GM12891 (cell line): ENCODE measurements at regions not wholly inside any gene's neighbourhood (a gene's known extent, or its start where the extent isn't known, plus 50 kb on each side); places are given as distances from the start of the nearest gene placed in this dataset.
"Not testable (repeated sequence)": the region's sequence is repeated elsewhere in the genome, so short reads cannot be mapped to it uniquely, and the experiment has no call there.

Source experiments
- DNase-seq: peaks from one replicate; pipeline ENCODE4 v3.0.0; 2011; ENCODE audit warnings: low spot score; ENCODE audit not compliant: insufficient read length
- FAIRE-seq: peaks from 2 replicates; lab custom pipeline; 2011; peaks lifted over from hg19 to GRCh38; lab: Jason Lieb, UNC
- PAX5 ChIP-seq: IDR thresholded peaks from 2 replicates; pipeline ENCODE4 v1.6.1; 2011; ENCODE audit warnings: low read length, moderate library complexity, mild to moderate bottlenecking; ENCODE audit not compliant: insufficient read depth, severe bottlenecking
- POLR2A ChIP-seq: IDR thresholded peaks from 2 replicates; pipeline ENCODE4 v1.6.1; 2011; ENCODE audit warnings: low read depth, low read length, control low read depth
- POLR2AphosphoS5 ChIP-seq: IDR thresholded peaks from 2 replicates; pipeline ENCODE4 v1.6.1; 2011; ENCODE audit warnings: low read depth, low read length, control low read depth
- POU2F2 ChIP-seq: IDR thresholded peaks from 2 replicates; pipeline ENCODE4 v1.6.1; 2011; ENCODE audit warnings: low read depth, mild to moderate bottlenecking, control low read depth, low read length, moderate library complexity
- SPI1 ChIP-seq: IDR thresholded peaks from 2 replicates; pipeline ENCODE4 v1.6.1; 2011; ENCODE audit warnings: low read depth, low read length, control low read depth
- TAF1 ChIP-seq: IDR thresholded peaks from 2 replicates; pipeline ENCODE4 v1.6.1; 2011; ENCODE audit warnings: low read depth, low read length, control low read depth

DNA sequence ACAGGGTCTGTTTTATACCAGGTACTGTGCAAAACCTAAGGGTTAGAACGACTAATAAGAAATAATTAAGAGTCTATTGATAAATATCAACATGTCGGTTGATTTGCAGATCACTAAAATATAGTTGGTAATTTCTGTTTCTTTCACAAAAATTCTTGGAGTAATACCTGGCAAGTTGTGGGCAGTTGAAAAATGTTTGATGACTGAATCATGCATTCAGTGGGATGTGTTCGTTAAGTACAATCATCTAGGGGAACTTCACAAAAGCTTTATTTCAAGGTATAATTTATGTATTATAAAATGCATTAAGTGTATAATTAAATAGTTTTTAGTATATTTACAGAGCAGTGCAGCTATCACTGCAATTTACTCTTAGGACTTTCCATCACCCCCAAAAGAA lies 120.0 kb downstream of the KCNA5 start:
- FAIRE-seq (no peak), DNase-seq (no peak)
- TF ChIP-seq POU2F2, result no peak
- TF ChIP-seq SPI1, result no peak
- no peak for TF ChIP-seq POLR2AphosphoS5
- no peak for TF ChIP-seq POLR2A
- TF ChIP-seq PAX5, result no peak
- no peak for TF ChIP-seq TAF1

DNA sequence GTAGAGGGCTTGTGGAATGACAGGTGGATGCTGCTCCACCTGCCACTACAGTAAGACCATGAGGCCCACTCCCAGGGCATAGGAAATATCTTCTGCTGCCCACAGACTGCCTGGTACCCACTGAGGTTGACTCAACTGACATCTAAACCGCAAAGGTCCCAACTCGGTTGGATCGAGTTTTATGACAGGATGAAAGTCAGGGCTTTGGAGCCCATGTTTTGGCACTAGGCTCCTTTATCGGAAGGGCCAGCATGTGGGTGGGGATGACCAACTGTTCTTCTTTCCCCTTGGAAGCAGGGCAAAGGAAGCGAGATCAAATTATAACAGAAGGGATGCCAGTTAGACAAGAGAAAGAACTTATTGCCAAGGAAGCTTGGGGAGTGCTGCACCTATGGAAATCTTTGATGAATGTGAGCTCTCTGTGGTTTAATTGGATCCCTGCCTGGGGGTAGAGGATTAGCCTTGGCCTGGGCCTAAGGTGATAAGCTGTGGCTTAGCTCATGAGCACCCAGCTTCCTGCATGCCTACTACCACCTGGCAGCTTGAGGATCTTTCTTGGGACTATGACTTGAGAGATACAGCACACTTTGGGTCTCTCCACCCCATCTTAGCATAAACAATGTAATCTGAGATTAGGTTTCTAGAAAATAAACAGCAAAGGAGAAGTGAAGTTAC lies 121.8 kb downstream of the KCNA5 start:
- TF ChIP-seq POLR2A (no peak), SPI1 (no peak), POLR2AphosphoS5 (no peak), PAX5 (no peak), TAF1 (no peak), POU2F2 (no peak)
- no peak for FAIRE-seq
- DNase-seq, result no peak

- no peak for FAIRE-seq
- no peak for DNase-seq
- no peak for TF ChIP-seq PAX5
- TF ChIP-seq SPI1, result no peak
- no peak for TF ChIP-seq POLR2A
- TF ChIP-seq POLR2AphosphoS5, result no peak
- TF ChIP-seq TAF1, result no peak
- no peak for TF ChIP-seq POU2F2
Measured at GRCh38 chr12:5166976-5167375, 123.3 kb downstream of the KCNA5 start.

DNA sequence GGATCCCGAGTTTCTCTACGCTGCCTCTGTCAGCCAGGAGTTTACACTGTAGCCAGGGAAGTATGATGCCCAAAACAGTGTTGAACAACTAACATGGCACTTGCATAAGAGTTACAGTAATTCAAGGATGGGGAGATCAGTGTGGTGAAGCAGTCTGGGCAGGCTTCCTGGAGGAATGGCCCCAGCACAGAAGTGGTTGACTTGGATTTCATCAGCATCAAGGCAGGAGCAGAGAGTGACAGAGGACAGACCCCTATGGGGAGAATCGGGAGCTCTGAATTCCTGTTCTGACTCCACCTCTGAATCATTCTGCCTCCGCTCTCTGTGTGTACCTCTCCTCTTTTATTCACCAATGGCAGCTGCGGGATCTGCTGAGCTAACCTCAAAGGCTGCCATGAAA lies 124.5 kb downstream of the KCNA5 start:
- TF ChIP-seq POU2F2 (no peak), TAF1 (no peak), POLR2A (no peak), PAX5 (no peak), SPI1 (no peak), POLR2AphosphoS5 (no peak)
- DNase-seq (no peak), FAIRE-seq (no peak)

DNA sequence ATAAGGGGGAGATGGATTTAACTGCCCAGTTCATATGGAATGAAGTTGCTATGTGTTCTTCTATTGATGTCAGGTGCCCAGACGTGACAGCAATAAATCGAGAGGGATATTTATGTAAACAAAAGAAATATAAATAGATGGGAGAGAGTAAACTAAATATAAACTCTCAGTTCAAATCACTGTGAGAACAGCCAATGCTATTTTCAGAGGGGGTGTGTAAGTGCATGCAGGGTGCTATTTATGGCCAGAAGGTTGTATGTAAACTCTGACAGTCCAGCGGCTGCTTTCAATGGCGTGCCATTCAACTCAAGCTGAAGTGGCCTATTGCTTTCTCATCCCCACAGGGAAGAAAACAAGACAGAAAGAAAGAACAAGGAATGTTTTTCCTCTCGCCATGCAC lies 127.2 kb downstream of the KCNA5 start:
- no peak for TF ChIP-seq PAX5
- TF ChIP-seq POU2F2, result no peak
- no peak for TF ChIP-seq POLR2A
- TF ChIP-seq TAF1, result no peak
- TF ChIP-seq POLR2AphosphoS5, result no peak
- no peak for TF ChIP-seq SPI1
- DNase-seq (no peak), FAIRE-seq (no peak)

DNA sequence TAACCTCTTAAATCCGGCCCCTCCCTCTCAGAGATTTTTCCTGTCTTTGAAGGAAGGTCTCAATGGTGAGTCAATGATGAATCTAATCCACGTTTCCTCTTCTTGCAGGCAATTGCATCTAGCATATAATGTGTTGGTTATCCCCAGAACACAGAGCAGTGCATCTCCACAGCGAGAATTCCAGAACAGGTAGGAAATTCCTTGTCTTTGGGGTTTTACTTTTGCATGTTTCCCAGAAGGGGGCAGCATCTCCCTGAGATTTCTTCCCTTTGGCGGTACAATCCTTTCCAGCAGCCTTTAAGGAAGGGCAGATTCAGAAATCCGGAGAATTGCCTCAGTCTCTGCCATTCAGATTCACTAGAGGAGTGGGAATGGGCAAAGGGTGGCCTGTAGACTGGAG lies 128.0 kb downstream of the KCNA5 start:
- no peak for DNase-seq
- TF ChIP-seq SPI1 (no peak), PAX5 (no peak), POU2F2 (no peak), POLR2AphosphoS5 (no peak), TAF1 (no peak), POLR2A (no peak)
- no peak for FAIRE-seq

GRCh38 chr12:5172886-5173285 lies 129.2 kb downstream of the KCNA5 start:
- TF ChIP-seq TAF1, result no peak
- no peak for TF ChIP-seq POLR2AphosphoS5
- TF ChIP-seq PAX5, result no peak
- no peak for TF ChIP-seq POLR2A
- FAIRE-seq, result no peak
- DNase-seq, result no peak

- FAIRE-seq, result no peak
- DNase-seq, result no peak
Measured at GRCh38 chr12:5173511-5174011, 129.9 kb downstream of the KCNA5 start.

DNA sequence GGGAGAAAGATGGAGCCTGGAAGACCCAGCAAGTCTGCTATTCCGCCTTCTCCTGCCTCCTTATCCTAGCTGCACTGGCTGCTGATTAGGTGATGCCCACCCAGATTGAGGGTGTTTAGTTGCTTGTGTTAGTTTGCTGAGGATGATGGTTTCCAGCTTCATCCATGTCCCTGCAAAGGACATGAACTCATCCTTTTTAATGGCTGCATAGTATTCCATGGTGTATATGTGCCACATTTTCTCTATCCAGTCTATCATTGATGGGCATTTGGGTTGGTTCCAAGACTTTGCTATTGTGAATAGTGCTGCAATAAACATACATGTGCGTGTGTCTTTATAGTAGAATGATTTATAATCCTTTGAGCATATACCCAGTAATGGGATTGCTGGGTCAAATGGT lies 131.7 kb downstream of the KCNA5 start:
- not testable (repeated sequence) for FAIRE-seq, DNase-seq

More at GRCh38 chr12:5173511-5174011, 129.9 kb downstream of the KCNA5 start:
- TF ChIP-seq PAX5, result no peak
- TF ChIP-seq POLR2A, result no peak
- no peak for TF ChIP-seq POLR2AphosphoS5
- no peak for TF ChIP-seq SPI1
- no peak for TF ChIP-seq POU2F2
- no peak for TF ChIP-seq TAF1

- FAIRE-seq, result no peak
Measured at GRCh38 chr12:5176036-5176435, 132.4 kb downstream of the KCNA5 start.

DNA sequence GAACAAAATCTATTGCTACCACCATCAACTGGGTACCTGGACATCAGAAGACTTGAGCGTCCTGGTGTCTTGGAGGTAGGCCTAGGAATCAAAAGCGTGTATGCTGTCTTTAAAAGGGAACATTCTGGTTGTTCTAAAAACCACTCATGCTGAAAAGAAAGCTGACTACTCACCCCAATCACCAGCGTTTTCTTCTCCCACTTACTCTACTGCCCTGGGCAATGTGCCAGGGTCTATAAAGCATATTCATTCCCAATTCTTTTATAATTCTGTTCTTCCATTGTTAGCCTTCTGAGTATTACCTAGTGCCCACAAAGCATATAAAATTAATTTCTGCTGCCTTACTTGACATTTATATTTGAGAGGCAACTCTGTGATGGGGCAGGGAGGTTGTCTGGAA lies 133.4 kb downstream of the KCNA5 start:
- no peak for DNase-seq
- TF ChIP-seq POLR2AphosphoS5, result no peak
- no peak for TF ChIP-seq POU2F2
- no peak for TF ChIP-seq PAX5
- no peak for TF ChIP-seq SPI1
- TF ChIP-seq POLR2A, result no peak
- no peak for TF ChIP-seq TAF1
- no peak for FAIRE-seq

More at GRCh38 chr12:5176036-5176435, 132.4 kb downstream of the KCNA5 start:
- DNase-seq, result no peak
- TF ChIP-seq SPI1, result no peak
- no peak for TF ChIP-seq TAF1
- TF ChIP-seq PAX5, result no peak
- no peak for TF ChIP-seq POU2F2
- no peak for TF ChIP-seq POLR2A
- TF ChIP-seq POLR2AphosphoS5, result no peak
